ENCODE measurements at regions not wholly inside any gene's neighbourhood (a gene's known extent, or its start where the extent isn't known, plus 50 kb on each side); places are given as distances from the start of the nearest gene placed in this dataset.
A peak's percentile ranks its signal among the peaks of the same experiment; 100 is the strongest.

DNA sequence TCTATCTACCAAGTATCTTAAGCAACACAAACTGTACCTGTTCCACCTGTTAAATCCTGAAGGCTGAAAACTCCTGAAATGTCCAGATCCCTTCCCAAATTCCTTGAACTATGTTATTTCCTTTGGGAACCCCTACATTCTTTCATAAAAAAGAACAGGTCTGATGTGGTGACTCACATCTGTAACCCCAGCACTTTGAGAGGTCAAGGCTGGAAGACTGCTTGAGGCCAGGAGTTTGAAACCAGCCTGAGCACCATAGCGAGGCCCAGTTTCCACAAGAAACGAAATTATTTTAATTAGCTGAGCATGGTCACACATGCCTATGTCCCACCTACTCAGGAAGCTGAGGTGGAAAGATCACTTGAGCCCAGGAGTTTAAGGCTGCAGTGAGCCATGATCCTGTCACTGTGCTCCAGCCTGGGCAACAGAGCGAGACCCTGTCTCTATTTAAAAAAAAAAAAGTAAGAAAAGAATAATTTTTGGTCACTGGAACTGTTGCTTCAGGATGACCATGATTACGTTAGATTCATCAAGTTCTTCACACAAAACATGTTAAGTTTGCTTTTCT, 84.3 kb downstream of the PHLDA1 start:
- Mint-ChIP-seq H3K9me3 (no peaks in the 10 kb centered on the region), H3K27me3 (ENCODE audit: low read depth) (no peaks in the 10 kb centered on the region), H3K4me3 (no peak overlapping the region), H3K27ac (no peak overlapping the region; the same call in 1 of the 2 replicates), H3K4me1 (peaks cover 61% of the 10 kb centered on the region), H3K36me3 (peaks cover 2% of the 10 kb centered on the region; the same call in 1 of the 2 replicates)
- ATAC-seq (no peak), DNase-seq (ENCODE audit: low spot score) (no peak)
- peak; percentile 70 for TF ChIP-seq ZNF121 (CRISPR knock-in tag; IDR thresholded peaks at IDR 0.05)
- TF ChIP-seq, protein P1, sequence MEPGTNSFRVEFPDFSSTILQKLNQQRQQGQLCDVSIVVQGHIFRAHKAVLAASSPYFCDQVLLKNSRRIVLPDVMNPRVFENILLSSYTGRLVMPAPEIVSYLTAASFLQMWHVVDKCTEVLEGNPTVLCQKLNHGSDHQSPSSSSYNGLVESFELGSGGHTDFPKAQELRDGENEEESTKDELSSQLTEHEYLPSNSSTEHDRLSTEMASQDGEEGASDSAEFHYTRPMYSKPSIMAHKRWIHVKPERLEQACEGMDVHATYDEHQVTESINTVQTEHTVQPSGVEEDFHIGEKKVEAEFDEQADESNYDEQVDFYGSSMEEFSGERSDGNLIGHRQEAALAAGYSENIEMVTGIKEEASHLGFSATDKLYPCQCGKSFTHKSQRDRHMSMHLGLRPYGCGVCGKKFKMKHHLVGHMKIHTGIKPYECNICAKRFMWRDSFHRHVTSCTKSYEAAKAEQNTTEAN (CRISPR knock-in tag; IDR thresholded peaks at IDR 0.05): no peak
- POLR2A ChIA-PET: no interaction called here
- CTCF ChIA-PET: no interaction called here

DNA sequence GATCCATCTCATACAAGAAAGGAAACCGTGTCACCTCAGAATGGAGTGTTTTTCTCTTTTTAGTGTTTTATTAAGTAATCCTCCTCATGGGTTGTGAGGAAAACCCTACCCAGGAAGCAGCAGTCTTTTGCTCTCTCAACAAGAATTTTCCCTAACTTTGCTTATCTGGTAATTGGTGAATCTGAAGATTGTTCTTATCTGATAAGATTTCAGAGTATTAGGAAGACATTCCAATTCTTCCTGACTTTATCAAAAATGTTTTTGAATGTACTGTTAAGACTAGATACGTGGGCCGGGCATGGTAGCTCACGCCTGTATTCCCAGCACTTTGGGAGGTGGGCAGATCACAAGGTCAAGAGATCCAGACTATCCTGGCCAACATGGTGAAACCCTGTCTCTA, 86.0 kb downstream of the PHLDA1 start:
- H3K27me3 Mint-ChIP-seq (ENCODE audit: low read depth): no peaks in the 10 kb centered on the region
- ChIA-PET CTCF (no interaction called here), POLR2A (no interaction called here)
- DNase-seq (ENCODE audit: low spot score) (no peak), ATAC-seq (no peak)
- peaks cover 7% of the 10 kb centered on the region for H3K36me3 Mint-ChIP-seq
- peak overlapping the region; percentile 99 for H3K27ac Mint-ChIP-seq
- H3K4me1 Mint-ChIP-seq: peaks cover 46% of the 10 kb centered on the region
- H3K9me3 Mint-ChIP-seq: peaks cover 2% of the 10 kb centered on the region
- H3K4me3 Mint-ChIP-seq: no peak overlapping the region
- TF ChIP-seq, protein P2, sequence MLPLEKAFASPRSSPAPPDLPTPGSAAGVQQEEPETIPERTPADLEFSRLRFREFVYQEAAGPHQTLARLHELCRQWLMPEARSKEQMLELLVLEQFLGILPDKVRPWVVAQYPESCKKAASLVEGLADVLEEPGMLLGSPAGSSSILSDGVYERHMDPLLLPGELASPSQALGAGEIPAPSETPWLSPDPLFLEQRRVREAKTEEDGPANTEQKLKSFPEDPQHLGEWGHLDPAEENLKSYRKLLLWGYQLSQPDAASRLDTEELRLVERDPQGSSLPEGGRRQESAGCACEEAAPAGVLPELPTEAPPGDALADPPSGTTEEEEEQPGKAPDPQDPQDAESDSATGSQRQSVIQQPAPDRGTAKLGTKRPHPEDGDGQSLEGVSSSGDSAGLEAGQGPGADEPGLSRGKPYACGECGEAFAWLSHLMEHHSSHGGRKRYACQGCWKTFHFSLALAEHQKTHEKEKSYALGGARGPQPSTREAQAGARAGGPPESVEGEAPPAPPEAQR (CRISPR knock-in tag; IDR thresholded peaks at IDR 0.05): no peak
- no peak for TF ChIP-seq FOXP1 (CRISPR knock-in tag; IDR thresholded peaks at IDR 0.05; ENCODE audit: borderline replicate concordance)
- no peak for TF ChIP-seq EMX1 (CRISPR knock-in tag; IDR thresholded peaks at IDR 0.05)
- TF ChIP-seq, protein P3, sequence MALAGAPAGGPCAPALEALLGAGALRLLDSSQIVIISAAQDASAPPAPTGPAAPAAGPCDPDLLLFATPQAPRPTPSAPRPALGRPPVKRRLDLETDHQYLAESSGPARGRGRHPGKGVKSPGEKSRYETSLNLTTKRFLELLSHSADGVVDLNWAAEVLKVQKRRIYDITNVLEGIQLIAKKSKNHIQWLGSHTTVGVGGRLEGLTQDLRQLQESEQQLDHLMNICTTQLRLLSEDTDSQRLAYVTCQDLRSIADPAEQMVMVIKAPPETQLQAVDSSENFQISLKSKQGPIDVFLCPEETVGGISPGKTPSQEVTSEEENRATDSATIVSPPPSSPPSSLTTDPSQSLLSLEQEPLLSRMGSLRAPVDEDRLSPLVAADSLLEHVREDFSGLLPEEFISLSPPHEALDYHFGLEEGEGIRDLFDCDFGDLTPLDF (CRISPR knock-in tag; IDR thresholded peaks at IDR 0.05): no peak
- TF ChIP-seq, protein P4, sequence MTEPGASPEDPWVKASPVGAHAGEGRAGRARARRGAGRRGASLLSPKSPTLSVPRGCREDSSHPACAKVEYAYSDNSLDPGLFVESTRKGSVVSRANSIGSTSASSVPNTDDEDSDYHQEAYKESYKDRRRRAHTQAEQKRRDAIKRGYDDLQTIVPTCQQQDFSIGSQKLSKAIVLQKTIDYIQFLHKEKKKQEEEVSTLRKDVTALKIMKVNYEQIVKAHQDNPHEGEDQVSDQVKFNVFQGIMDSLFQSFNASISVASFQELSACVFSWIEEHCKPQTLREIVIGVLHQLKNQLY (CRISPR knock-in tag; IDR thresholded peaks at IDR 0.05): no peak
- TF ChIP-seq, protein P5, sequence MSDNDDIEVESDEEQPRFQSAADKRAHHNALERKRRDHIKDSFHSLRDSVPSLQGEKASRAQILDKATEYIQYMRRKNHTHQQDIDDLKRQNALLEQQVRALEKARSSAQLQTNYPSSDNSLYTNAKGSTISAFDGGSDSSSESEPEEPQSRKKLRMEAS (CRISPR knock-in tag; IDR thresholded peaks at IDR 0.05): no peak
- no peak for TF ChIP-seq SP1 (CRISPR knock-in tag; conservative IDR thresholded peaks at IDR 0.05)
- TF ChIP-seq, protein P6, sequence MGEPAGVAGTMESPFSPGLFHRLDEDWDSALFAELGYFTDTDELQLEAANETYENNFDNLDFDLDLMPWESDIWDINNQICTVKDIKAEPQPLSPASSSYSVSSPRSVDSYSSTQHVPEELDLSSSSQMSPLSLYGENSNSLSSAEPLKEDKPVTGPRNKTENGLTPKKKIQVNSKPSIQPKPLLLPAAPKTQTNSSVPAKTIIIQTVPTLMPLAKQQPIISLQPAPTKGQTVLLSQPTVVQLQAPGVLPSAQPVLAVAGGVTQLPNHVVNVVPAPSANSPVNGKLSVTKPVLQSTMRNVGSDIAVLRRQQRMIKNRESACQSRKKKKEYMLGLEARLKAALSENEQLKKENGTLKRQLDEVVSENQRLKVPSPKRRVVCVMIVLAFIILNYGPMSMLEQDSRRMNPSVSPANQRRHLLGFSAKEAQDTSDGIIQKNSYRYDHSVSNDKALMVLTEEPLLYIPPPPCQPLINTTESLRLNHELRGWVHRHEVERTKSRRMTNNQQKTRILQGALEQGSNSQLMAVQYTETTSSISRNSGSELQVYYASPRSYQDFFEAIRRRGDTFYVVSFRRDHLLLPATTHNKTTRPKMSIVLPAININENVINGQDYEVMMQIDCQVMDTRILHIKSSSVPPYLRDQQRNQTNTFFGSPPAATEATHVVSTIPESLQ (CRISPR knock-in tag; IDR thresholded peaks at IDR 0.05): no peak
- TF ChIP-seq ZBTB21 (CRISPR knock-in tag; IDR thresholded peaks at IDR 0.05; ENCODE audit: borderline replicate concordance): no peak
- no peak for TF ChIP-seq PRRX2 (CRISPR knock-in tag; IDR thresholded peaks at IDR 0.05)
- TF ChIP-seq, protein P7, sequence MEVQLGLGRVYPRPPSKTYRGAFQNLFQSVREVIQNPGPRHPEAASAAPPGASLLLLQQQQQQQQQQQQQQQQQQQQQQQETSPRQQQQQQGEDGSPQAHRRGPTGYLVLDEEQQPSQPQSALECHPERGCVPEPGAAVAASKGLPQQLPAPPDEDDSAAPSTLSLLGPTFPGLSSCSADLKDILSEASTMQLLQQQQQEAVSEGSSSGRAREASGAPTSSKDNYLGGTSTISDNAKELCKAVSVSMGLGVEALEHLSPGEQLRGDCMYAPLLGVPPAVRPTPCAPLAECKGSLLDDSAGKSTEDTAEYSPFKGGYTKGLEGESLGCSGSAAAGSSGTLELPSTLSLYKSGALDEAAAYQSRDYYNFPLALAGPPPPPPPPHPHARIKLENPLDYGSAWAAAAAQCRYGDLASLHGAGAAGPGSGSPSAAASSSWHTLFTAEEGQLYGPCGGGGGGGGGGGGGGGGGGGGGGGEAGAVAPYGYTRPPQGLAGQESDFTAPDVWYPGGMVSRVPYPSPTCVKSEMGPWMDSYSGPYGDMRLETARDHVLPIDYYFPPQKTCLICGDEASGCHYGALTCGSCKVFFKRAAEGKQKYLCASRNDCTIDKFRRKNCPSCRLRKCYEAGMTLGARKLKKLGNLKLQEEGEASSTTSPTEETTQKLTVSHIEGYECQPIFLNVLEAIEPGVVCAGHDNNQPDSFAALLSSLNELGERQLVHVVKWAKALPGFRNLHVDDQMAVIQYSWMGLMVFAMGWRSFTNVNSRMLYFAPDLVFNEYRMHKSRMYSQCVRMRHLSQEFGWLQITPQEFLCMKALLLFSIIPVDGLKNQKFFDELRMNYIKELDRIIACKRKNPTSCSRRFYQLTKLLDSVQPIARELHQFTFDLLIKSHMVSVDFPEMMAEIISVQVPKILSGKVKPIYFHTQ (CRISPR knock-in tag; IDR thresholded peaks at IDR 0.05): no peak
- TF ChIP-seq, protein P1 (CRISPR knock-in tag; IDR thresholded peaks at IDR 0.05): no peak
- no peak for TF ChIP-seq ZNF317 (CRISPR knock-in tag; IDR thresholded peaks at IDR 0.05; ENCODE audit: borderline replicate concordance, low read depth)
- TF ChIP-seq, protein P8, sequence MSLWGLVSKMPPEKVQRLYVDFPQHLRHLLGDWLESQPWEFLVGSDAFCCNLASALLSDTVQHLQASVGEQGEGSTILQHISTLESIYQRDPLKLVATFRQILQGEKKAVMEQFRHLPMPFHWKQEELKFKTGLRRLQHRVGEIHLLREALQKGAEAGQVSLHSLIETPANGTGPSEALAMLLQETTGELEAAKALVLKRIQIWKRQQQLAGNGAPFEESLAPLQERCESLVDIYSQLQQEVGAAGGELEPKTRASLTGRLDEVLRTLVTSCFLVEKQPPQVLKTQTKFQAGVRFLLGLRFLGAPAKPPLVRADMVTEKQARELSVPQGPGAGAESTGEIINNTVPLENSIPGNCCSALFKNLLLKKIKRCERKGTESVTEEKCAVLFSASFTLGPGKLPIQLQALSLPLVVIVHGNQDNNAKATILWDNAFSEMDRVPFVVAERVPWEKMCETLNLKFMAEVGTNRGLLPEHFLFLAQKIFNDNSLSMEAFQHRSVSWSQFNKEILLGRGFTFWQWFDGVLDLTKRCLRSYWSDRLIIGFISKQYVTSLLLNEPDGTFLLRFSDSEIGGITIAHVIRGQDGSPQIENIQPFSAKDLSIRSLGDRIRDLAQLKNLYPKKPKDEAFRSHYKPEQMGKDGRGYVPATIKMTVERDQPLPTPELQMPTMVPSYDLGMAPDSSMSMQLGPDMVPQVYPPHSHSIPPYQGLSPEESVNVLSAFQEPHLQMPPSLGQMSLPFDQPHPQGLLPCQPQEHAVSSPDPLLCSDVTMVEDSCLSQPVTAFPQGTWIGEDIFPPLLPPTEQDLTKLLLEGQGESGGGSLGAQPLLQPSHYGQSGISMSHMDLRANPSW (CRISPR knock-in tag; conservative IDR thresholded peaks at IDR 0.05; ENCODE audit: low read depth): no peak
- TF ChIP-seq CREB1 (CRISPR knock-in tag; IDR thresholded peaks at IDR 0.05): no peak
- TF ChIP-seq GRHL2 (CRISPR knock-in tag; IDR thresholded peaks at IDR 0.05; ENCODE audit: insufficient replicate concordance, severe bottlenecking): no peak

All from WTC11 (cell line).